WTC11 (cell line): ENCODE measurements at regions not wholly inside any gene's neighbourhood (a gene's known extent, or its start where the extent isn't known, plus 50 kb on each side); places are given as distances from the start of the nearest gene placed in this dataset.

Experiments
- ATAC-seq: fragments of 200-7000 bp; cut with Tn5 transposase; 2 replicates; pipeline ENCODE4 v1.10.0; 2021; ENCODE audit warnings: mild to moderate bottlenecking, moderate library complexity
- CTCF ChIA-PET: fragments of 300-600 bp; sonication (Branson Sonifier 250); formaldehyde crosslinking; loops from one replicate; lab custom pipeline; 2021; ENCODE audit warnings: antibody characterized with exemption; lab: Charles Lee
- POLR2A ChIA-PET: fragments of 350-600 bp; sonication (Branson Sonifier 250); formaldehyde crosslinking; loops from one replicate; lab custom pipeline; 2021; ENCODE audit warnings: antibody characterized with exemption; lab: Charles Lee
- DNase-seq: peaks from one replicate; pipeline ENCODE4 v3.0.0; 2021; ENCODE audit warnings: low spot score
- H3K27ac Mint-ChIP-seq: 2 replicates; pipeline ENCODE4 v1.8.0; 2021; ENCODE audit warnings: mixed read lengths
- H3K27me3 Mint-ChIP-seq: 2 replicates; pipeline ENCODE4 v1.8.0; 2021; ENCODE audit warnings: low read depth, mild to moderate bottlenecking, moderate library complexity, mixed read lengths
- H3K36me3 Mint-ChIP-seq: 2 replicates; pipeline ENCODE4 v1.8.0; 2021; ENCODE audit warnings: mixed read lengths
- H3K4me1 Mint-ChIP-seq: 2 replicates; pipeline ENCODE4 v1.8.0; 2022; ENCODE audit warnings: mixed read lengths
- H3K4me3 Mint-ChIP-seq: 2 replicates; pipeline ENCODE4 v1.8.0; 2021; ENCODE audit warnings: mild to moderate bottlenecking, moderate library complexity, mixed read lengths
- H3K9me3 Mint-ChIP-seq: 2 replicates; pipeline ENCODE4 v1.8.0; 2021; ENCODE audit warnings: mixed read lengths
- ARID4B ChIP-seq: sonication (generic); formaldehyde crosslinking; IDR thresholded peaks from 2 replicates; pipeline ENCODE4 v1.8.0; 2023; ENCODE audit warnings: missing genetic modification reagents, mild to moderate bottlenecking, borderline replicate concordance
- ATF6 ChIP-seq: sonication (generic); formaldehyde crosslinking; IDR thresholded peaks from 2 replicates; pipeline ENCODE4 v1.8.1; 2023; ENCODE audit warnings: mild to moderate bottlenecking, missing genetic modification reagents
- CREM ChIP-seq: sonication (generic); formaldehyde crosslinking; IDR thresholded peaks from 2 replicates; pipeline ENCODE4 v1.8.1; 2022; ENCODE audit warnings: mild to moderate bottlenecking, missing genetic modification reagents, moderate library complexity
- ESRRA ChIP-seq: sonication (generic); formaldehyde crosslinking; IDR thresholded peaks from 2 replicates; pipeline ENCODE4 v1.8.1; 2022; ENCODE audit warnings: mild to moderate bottlenecking, missing genetic modification reagents, borderline replicate concordance
- FOXK1 ChIP-seq: sonication (generic); formaldehyde crosslinking; IDR thresholded peaks from 2 replicates; pipeline ENCODE4 v1.8.0; 2022; ENCODE audit warnings: mild to moderate bottlenecking, moderate library complexity, missing genetic modification reagents
- FOXP1 ChIP-seq: sonication (generic); formaldehyde crosslinking; IDR thresholded peaks from 2 replicates; pipeline ENCODE4 v1.8.0; 2022; ENCODE audit warnings: missing genetic modification reagents, mild to moderate bottlenecking, moderate library complexity, borderline replicate concordance
- FOXP4 ChIP-seq: sonication (generic); formaldehyde crosslinking; IDR thresholded peaks from 2 replicates; pipeline ENCODE4 v1.8.0; 2022; ENCODE audit warnings: mild to moderate bottlenecking, missing genetic modification reagents
- NFATC4 ChIP-seq: fragments of 250-450 bp; sonication (Bioruptor Pico); IDR thresholded peaks from 2 replicates; pipeline ENCODE4 v1.9.0; 2021; ENCODE audit warnings: mild to moderate bottlenecking
- NFE2L1 ChIP-seq: sonication (generic); formaldehyde crosslinking; IDR thresholded peaks from 2 replicates; pipeline ENCODE4 v1.8.1; 2023; ENCODE audit warnings: missing genetic modification reagents
- NR3C1 ChIP-seq: sonication (generic); formaldehyde crosslinking; conservative IDR thresholded peaks from 2 replicates; pipeline ENCODE4 v1.8.1; 2023; ENCODE audit warnings: low read depth, mild to moderate bottlenecking, missing genetic modification reagents
- PREB ChIP-seq: sonication (generic); formaldehyde crosslinking; IDR thresholded peaks from 2 replicates; pipeline ENCODE4 v1.8.1; 2022; ENCODE audit warnings: mild to moderate bottlenecking, missing genetic modification reagents, moderate library complexity, borderline replicate concordance
- PRRX2 ChIP-seq: fragments of 250-450 bp; sonication (Bioruptor Pico); IDR thresholded peaks from 2 replicates; pipeline ENCODE4 v1.8.0; 2021; ENCODE audit warnings: mild to moderate bottlenecking
- TP53 ChIP-seq: sonication (generic); formaldehyde crosslinking; IDR thresholded peaks from 2 replicates; pipeline ENCODE4 v1.8.1; 2023; ENCODE audit warnings: mild to moderate bottlenecking, missing genetic modification reagents
- USF2 ChIP-seq: sonication (generic); formaldehyde crosslinking; IDR thresholded peaks from 2 replicates; pipeline ENCODE4 v1.8.1; 2023; ENCODE audit warnings: mild to moderate bottlenecking, missing genetic modification reagents, moderate library complexity
- ZBTB21 ChIP-seq: sonication (generic); formaldehyde crosslinking; IDR thresholded peaks from 2 replicates; pipeline ENCODE4 v1.8.1; 2023; ENCODE audit warnings: mild to moderate bottlenecking, missing genetic modification reagents, borderline replicate concordance
- ZBTB43 ChIP-seq: sonication (generic); formaldehyde crosslinking; IDR thresholded peaks from 2 replicates; pipeline ENCODE4 v1.8.1; 2023; ENCODE audit warnings: mild to moderate bottlenecking, missing genetic modification reagents
- ZNF281 ChIP-seq: sonication (generic); formaldehyde crosslinking; IDR thresholded peaks from 2 replicates; pipeline ENCODE4 v1.8.0; 2023; ENCODE audit warnings: mild to moderate bottlenecking, missing genetic modification reagents
- ZNF423 ChIP-seq: fragments of 250-450 bp; sonication (Bioruptor Pico); IDR thresholded peaks from 2 replicates; pipeline ENCODE4 v2.1.2; 2022; ENCODE audit warnings: mild to moderate bottlenecking, moderate library complexity
- ZNF512 ChIP-seq: sonication (generic); formaldehyde crosslinking; IDR thresholded peaks from 2 replicates; pipeline ENCODE4 v1.8.1; 2022; ENCODE audit warnings: missing genetic modification reagents, borderline replicate concordance

- TF ChIP-seq FOXK1 (CRISPR knock-in tag) (no peak), PRRX2 (CRISPR knock-in tag) (no peak), ZNF512 (CRISPR knock-in tag) (no peak), TP53 (no peak), FOXP4 (CRISPR knock-in tag) (no peak), USF2 (CRISPR knock-in tag) (no peak), ZNF423 (CRISPR knock-in tag) (no peak)
Measured at GRCh38 chr2:122072666-122073065, 317.2 kb downstream of the TSN start (continued).

GRCh38 chr2:122074201-122074600 lies 318.8 kb downstream of the TSN start:
- no peak for ATAC-seq
- POLR2A ChIA-PET = no interaction called here
- no peaks in the 10 kb centered on the region for H3K36me3 Mint-ChIP-seq
- CTCF ChIA-PET = no interaction called here
- no peak overlapping the region for H3K4me3 Mint-ChIP-seq
- H3K9me3 Mint-ChIP-seq = no peaks in the 10 kb centered on the region
- peaks cover 4% of the 10 kb centered on the region for H3K4me1 Mint-ChIP-seq
- no peak overlapping the region for H3K27ac Mint-ChIP-seq
- no peak for DNase-seq
- no peaks in the 10 kb centered on the region for H3K27me3 Mint-ChIP-seq
- TF ChIP-seq CREM (no peak), ZBTB21 (no peak), ARID4B (CRISPR knock-in tag) (no peak), ZNF281 (CRISPR knock-in tag) (no peak), NR3C1 (CRISPR knock-in tag) (no peak), NFATC4 (CRISPR knock-in tag) (no peak), FOXP1 (CRISPR knock-in tag) (no peak), ZNF423 (CRISPR knock-in tag) (no peak), PREB (CRISPR knock-in tag) (no peak), ZBTB43 (CRISPR knock-in tag) (no peak), NFE2L1 (CRISPR knock-in tag) (no peak), ATF6 (CRISPR knock-in tag) (no peak), ESRRA (CRISPR knock-in tag) (no peak), USF2 (CRISPR knock-in tag) (no peak)
